Chondrocyte (in vitro differentiated cells): ENCODE measurements at regions not wholly inside any gene's neighbourhood (a gene's known extent, or its start where the extent isn't known, plus 50 kb on each side); places are given as distances from the start of the nearest gene placed in this dataset.
"Not testable (repeated sequence)": the region's sequence is repeated elsewhere in the genome, so short reads cannot be mapped to it uniquely, and the experiment has no call there.

Source experiments
- DNase-seq: peaks from one replicate; pipeline ENCODE4 v3.0.0; 2021; ENCODE audit warnings: mixed read lengths, low spot score
- H3K27ac Mint-ChIP-seq: one replicate; pipeline ENCODE4 v1.8.0; 2021; ENCODE audit warnings: mild to moderate bottlenecking, moderate library complexity, mixed read lengths; ENCODE audit not compliant: unreplicated experiment
- H3K27me3 Mint-ChIP-seq: 2 replicates; pipeline ENCODE4 v1.8.0; 2021; ENCODE audit warnings: low read depth, mixed read lengths
- H3K36me3 Mint-ChIP-seq: 2 replicates; pipeline ENCODE4 v1.8.0; 2021; ENCODE audit warnings: low read depth, mixed read lengths
- H3K4me1 Mint-ChIP-seq: 2 replicates; pipeline ENCODE4 v1.8.0; 2021; ENCODE audit warnings: low read depth, mild to moderate bottlenecking, mixed read lengths
- H3K4me3 Mint-ChIP-seq: one replicate; pipeline ENCODE4 v1.8.0; 2021; ENCODE audit warnings: mild to moderate bottlenecking, moderate library complexity, mixed read lengths; ENCODE audit not compliant: unreplicated experiment
- H3K9me3 Mint-ChIP-seq: 2 replicates; pipeline ENCODE4 v1.8.0; 2021; ENCODE audit warnings: low read depth, mixed read lengths
- CTCF ChIP-seq: fragments of 200-600 bp; sonication (generic); IDR thresholded peaks from 2 replicates; pipeline ENCODE4 v1.5.0; 2021; ENCODE audit warnings: antibody characterized with exemption, mild to moderate bottlenecking, moderate library complexity

- Mint-ChIP-seq H3K36me3 (peaks cover 10% of the 10 kb centered on the region), H3K27me3 (no peaks in the 10 kb centered on the region), H3K9me3 (peaks cover 13% of the 10 kb centered on the region), H3K27ac (no peak overlapping the region), H3K4me3 (no peak overlapping the region), H3K4me1 (peaks cover 13% of the 10 kb centered on the region)
- no peak for DNase-seq
- no peak for TF ChIP-seq CTCF
These were observed 322.9 kb upstream of the NRP1 start for GRCh38 chr10:33657154-33657908.

- TF ChIP-seq CTCF: no peak
- Mint-ChIP-seq H3K27ac (no peak overlapping the region), H3K36me3 (peaks cover 11% of the 10 kb centered on the region), H3K9me3 (peaks cover 21% of the 10 kb centered on the region), H3K4me3 (no peak overlapping the region), H3K27me3 (no peaks in the 10 kb centered on the region), H3K4me1 (peaks cover 2% of the 10 kb centered on the region)
- DNase-seq: no peak
These were observed 321.5 kb upstream of the NRP1 start for GRCh38 chr10:33655921-33656320.

- H3K36me3 Mint-ChIP-seq: peaks cover 11% of the 10 kb centered on the region
- no peaks in the 10 kb centered on the region for H3K27me3 Mint-ChIP-seq
- H3K4me3 Mint-ChIP-seq: no peak overlapping the region
- H3K9me3 Mint-ChIP-seq: peaks cover 21% of the 10 kb centered on the region
- DNase-seq: no peak
- TF ChIP-seq CTCF: no peak
- no peak overlapping the region for H3K27ac Mint-ChIP-seq
- peaks cover 2% of the 10 kb centered on the region for H3K4me1 Mint-ChIP-seq
These were observed 320.8 kb upstream of the NRP1 start for GRCh38 chr10:33655165-33655815.

- Mint-ChIP-seq H3K9me3 (peaks cover 24% of the 10 kb centered on the region), H3K27me3 (no peaks in the 10 kb centered on the region), H3K4me1 (peaks cover 2% of the 10 kb centered on the region), H3K36me3 (peaks cover 11% of the 10 kb centered on the region), H3K27ac (no peak overlapping the region), H3K4me3 (no peak overlapping the region)
- no peak for TF ChIP-seq CTCF
- no peak for DNase-seq
These were observed 319.3 kb upstream of the NRP1 start for GRCh38 chr10:33653584-33654367.

- Mint-ChIP-seq H3K27me3 (no peaks in the 10 kb centered on the region), H3K36me3 (peaks cover 11% of the 10 kb centered on the region), H3K4me1 (peaks cover 2% of the 10 kb centered on the region), H3K9me3 (peaks cover 33% of the 10 kb centered on the region), H3K4me3 (no peak overlapping the region), H3K27ac (no peak overlapping the region)
- no peak for TF ChIP-seq CTCF
- no peak for DNase-seq
These were observed 318.4 kb upstream of the NRP1 start for GRCh38 chr10:33652870-33653269.

GRCh38 chr10:33650131-33650530 is 315.7 kb upstream of the NRP1 start:
- H3K4me1 Mint-ChIP-seq, H3K27me3 Mint-ChIP-seq, DNase-seq, H3K27ac Mint-ChIP-seq, H3K4me3 Mint-ChIP-seq: not testable (repeated sequence)
- Mint-ChIP-seq H3K36me3 (peaks cover 11% of the 10 kb centered on the region), H3K9me3 (peaks cover 34% of the 10 kb centered on the region)
